DMS53 treated with DMSO at 0.1 percent for 48 hours (cell line): ENCODE measurements at regions not wholly inside any gene's neighbourhood (a gene's known extent, or its start where the extent isn't known, plus 50 kb on each side); places are given as distances from the start of the nearest gene placed in this dataset.
"Not testable (repeated sequence)": the region's sequence is repeated elsewhere in the genome, so short reads cannot be mapped to it uniquely, and the experiment has no call there.

Experiments
- DNase-seq: peaks from one replicate; lab custom pipeline; 2025; ENCODE audit not compliant: unreplicated experiment; lab: John Stamatoyannopoulos, UW

- DNase-seq = no peak
These were observed 650.3 kb upstream of the ADARB2 start for GRCh38 chr10:2387672-2388071.

GRCh38 chr10:2387261-2387660, 649.9 kb upstream of the ADARB2 start:
- no peak for DNase-seq

DNA sequence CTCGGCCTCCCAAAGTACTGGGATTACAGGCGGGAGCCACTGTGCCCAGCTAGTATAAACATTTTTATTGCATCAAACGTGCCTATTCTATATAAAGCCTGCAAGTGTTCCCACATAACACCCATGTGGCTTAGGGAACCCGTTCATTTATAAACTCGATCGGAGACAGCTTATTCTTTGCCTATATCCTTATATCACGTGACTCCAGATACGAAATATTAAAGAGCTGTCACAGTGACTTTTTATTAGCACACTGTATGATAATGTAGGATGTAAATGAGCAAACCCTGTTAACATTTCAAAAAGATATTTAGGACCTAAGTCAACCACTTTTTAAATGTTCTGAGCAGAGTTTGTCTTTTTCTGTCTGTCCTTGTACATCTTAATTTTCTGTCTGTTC, 642.9 kb upstream of the ADARB2 start:
- no peak for DNase-seq

DNA sequence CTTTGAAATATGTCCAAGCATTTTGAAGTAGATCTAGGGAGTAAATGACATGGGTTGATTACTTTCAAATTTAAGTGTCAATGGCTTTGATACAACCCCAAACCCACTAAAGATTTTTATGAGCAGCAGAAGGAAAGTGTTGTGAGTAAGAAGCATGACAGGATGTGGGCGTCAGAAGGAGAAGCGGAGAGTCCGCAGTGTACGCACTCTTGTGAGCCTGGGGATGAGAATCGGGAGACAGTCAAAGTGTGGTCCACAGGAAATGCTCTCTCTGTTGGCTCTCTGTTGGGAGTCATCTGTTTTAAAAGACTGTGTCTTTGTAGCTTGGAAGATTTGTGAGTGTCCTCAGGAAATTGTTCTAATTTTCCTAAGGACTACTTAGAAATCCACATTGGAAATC, 629.8 kb upstream of the ADARB2 start:
- no peak for DNase-seq

- no peak for DNase-seq
These were observed 629.1 kb upstream of the ADARB2 start for GRCh38 chr10:2366264-2366931.

DNA sequence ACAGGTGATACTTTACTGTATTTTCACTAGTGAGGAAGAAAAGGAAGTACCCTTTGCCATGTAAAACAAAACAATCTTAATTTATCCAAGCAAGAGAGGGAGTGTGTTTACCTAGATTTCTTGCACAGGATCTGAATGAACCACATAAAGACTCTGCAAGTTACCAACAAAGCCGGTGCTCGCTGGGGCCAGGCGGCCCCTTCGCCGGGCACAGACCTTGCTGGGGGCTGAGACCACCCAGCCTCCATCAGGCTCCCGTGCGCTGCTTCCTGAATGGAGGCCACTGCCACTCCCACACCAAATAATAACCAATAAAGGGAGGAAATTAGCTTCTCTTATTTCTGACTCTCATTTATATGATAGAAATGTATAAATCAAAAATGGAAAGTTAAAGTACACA, 625.0 kb upstream of the ADARB2 start:
- no peak for DNase-seq

GRCh38 chr10:2358586-2358985, 621.3 kb upstream of the ADARB2 start:
- no peak for DNase-seq

DNA sequence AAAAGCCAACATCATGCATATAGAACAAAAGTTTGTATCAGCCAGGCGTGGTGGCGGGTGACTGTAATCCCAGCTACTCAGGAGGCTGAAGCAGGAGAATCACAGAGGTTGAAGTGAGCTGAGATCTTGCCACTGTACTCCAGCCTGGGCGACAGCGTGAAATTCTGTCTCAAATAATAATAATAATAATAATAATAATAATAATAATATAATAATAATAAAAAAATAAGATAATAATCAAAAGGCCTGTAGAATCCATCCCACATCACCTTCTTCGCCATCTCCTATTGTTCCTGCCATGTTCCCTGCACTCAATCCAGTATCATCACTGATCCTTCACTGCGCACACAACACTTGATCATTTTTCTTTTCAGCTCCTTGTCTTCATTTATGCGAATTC, 619.3 kb upstream of the ADARB2 start:
- DNase-seq = no peak

DNA sequence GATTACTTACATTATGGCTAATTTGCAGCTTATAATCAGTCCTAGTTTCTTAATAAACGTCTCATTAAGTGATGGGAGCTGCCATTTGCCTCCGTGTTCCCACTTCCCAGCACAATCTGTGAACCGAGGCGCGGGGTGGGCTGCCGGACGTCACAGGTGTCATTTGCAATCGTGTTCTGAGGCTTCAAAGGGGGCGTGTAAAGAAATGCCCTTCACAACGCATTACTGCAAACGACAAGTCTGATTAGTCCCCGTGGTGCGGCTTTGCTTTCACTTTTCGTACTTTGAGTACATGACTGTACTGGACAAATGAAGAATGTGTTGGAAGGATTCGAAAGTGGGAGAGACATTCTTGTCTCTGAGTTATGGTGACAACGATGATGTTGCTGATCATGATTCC, 614.2 kb upstream of the ADARB2 start:
- no peak for DNase-seq

DNA sequence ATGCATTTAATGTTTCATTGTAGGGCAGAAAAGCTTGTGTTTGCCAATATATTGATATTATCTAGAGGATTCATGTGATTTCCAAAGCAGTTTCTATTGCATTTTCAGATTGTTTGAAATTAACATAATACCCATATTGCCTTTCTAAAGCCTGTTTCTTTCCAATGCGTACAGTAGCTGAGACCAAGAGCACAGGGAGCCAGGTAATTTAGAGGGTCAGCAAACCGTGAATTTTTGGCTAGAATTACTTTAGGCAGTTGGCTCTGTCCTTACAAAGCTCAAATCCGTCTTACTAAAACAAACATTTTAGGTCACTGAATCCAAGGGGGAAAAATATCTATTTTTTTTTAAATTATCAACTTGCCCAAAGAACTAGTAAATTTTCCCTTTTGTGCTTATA, 604.9 kb upstream of the ADARB2 start:
- DNase-seq = no peak

- DNase-seq = no peak
These were observed 603.7 kb upstream of the ADARB2 start for GRCh38 chr10:2340831-2341647.

DNA sequence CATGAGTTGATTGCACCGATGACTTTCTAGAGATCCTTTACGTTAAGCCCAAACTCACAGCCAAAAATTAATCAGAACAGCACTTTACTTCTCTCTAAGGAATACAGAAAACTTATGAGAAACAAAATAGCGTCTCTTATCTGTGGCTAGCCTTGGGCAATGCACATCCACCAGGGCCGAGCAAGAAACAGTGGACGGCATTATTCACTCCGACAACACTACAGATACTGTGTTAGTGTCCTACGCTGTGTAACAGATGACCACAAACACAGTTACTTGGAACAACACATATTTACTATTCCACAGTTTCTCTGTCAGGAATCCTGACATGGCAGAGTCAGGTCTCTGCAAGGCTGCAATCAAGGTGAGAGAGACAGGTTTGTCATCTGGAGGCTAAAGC, 598.3 kb upstream of the ADARB2 start:
- DNase-seq = no peak

- DNase-seq = no peak
These were observed 597.2 kb upstream of the ADARB2 start for GRCh38 chr10:2334575-2334974.

DNA sequence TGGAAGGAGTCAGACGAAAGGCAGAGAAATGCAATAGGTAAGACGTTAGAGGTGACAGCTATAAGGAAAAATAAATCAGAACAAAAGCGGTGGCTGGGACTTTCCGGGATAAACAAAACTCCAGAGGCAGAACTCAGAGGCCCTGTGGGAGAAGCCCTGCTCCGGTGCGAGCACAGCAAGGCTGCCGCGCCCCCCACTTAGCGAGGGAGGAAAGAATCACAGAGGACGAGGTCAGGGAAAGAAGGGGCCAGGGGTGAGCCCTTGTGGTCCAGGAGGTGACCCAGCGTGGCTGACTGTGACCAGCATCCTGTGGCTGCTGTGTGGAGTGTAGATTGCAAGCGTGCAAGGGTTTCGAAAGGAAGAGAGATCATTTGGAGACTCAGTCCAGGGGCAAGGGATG, 591.8 kb upstream of the ADARB2 start:
- no peak for DNase-seq

DNA sequence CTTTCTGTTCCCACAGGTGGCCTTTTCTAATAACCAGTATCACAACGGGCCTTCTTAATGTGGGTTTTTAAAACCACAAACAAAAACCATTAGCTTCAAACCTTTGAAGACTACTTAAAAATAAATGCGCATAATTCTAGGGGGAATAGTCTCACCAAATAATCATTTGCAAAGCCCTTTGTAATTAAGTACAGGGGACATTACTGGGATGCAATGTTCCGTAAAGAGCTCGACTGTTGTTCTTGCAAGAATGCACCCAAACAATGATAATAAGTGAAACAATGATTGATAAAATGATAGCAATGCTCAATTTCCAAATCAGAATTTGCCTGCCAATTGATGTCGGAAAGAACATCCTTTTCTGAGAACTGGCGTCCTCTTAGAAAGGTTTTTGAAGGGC, 589.1 kb upstream of the ADARB2 start:
- no peak for DNase-seq

DNA sequence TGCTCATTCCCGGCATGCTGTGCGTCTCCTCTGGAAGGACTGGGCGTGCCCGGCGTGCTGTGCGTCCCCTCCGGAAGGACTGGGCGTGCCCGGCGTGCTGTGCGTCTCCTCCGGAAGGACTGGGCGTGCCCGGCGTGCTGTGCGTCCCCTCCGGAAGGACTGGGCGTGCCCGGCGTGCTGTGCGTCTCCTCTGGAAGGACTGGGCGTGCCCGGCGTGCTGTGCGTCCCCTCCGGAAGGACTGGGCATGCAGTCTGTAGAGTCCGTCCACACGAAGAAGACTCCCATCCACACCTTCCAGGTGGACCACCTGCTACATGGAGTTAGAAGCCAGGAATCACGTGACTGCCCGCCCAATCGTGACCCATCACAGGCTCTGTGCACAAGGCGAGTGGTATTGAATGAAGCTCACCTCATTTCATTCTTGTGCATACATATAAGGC, 577.7 kb upstream of the ADARB2 start:
- not testable (repeated sequence) for DNase-seq

GRCh38 chr10:2306081-2306480, 568.8 kb upstream of the ADARB2 start:
- DNase-seq = no peak

GRCh38 chr10:2303169-2303568, 565.8 kb upstream of the ADARB2 start:
- DNase-seq = no peak

- DNase-seq = no peak
These were observed 563.9 kb upstream of the ADARB2 start for GRCh38 chr10:2301227-2301626.

DNA sequence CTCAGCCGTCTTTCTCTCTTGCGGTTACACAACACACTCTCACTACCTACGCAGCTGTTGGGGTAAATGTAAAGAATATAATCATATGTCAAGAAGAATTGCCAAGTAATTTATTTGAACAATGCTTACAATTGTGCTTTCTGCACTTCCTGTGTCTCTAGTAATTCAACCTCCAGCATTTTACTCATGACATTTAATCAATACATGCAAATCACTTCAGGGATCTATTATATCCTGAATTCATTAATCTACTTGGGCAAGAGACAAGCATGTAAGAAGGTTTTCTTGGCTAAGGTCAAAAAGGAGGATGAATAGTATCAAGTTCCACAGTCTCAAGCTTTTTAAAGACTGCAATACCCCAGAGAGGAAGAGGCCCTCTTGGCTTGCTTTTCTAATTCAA, 562.9 kb upstream of the ADARB2 start:
- no peak for DNase-seq

- DNase-seq = no peak
These were observed 559.0 kb upstream of the ADARB2 start for GRCh38 chr10:2296179-2296891.

- no peak for DNase-seq
These were observed 557.4 kb upstream of the ADARB2 start for GRCh38 chr10:2294739-2295138.
